Glutamatergic neuron (in vitro differentiated cells): ENCODE measurements at regions not wholly inside any gene's neighbourhood (a gene's known extent, or its start where the extent isn't known, plus 50 kb on each side); places are given as distances from the start of the nearest gene placed in this dataset.

Experiments used
- DNase-seq: peaks from one replicate; pipeline ENCODE4 v3.0.0; 2022
- H3K27ac Mint-ChIP-seq: one replicate; pipeline ENCODE4 v1.8.0; 2020; ENCODE audit warnings: mild to moderate bottlenecking, mixed read lengths, inconsistent platforms; ENCODE audit not compliant: unreplicated experiment
- H3K27me3 Mint-ChIP-seq: one replicate; pipeline ENCODE4 v1.8.0; 2020; ENCODE audit warnings: mild to moderate bottlenecking, moderate library complexity, mixed read lengths, inconsistent platforms; ENCODE audit not compliant: unreplicated experiment
- H3K36me3 Mint-ChIP-seq: one replicate; pipeline ENCODE4 v1.8.0; 2020; ENCODE audit warnings: mild to moderate bottlenecking, mixed read lengths, inconsistent platforms; ENCODE audit not compliant: unreplicated experiment
- H3K4me1 Mint-ChIP-seq: one replicate; pipeline ENCODE4 v1.8.0; 2020; ENCODE audit warnings: mild to moderate bottlenecking, low read depth, mixed read lengths, inconsistent platforms; ENCODE audit not compliant: unreplicated experiment
- H3K4me3 Mint-ChIP-seq: one replicate; pipeline ENCODE4 v1.8.0; 2020; ENCODE audit warnings: mild to moderate bottlenecking, mixed read lengths, inconsistent platforms; ENCODE audit not compliant: unreplicated experiment
- H3K9me3 Mint-ChIP-seq: one replicate; pipeline ENCODE4 v1.8.0; 2020; ENCODE audit warnings: mild to moderate bottlenecking, moderate library complexity, mixed read lengths, inconsistent platforms; ENCODE audit not compliant: unreplicated experiment
- CTCF ChIP-seq: fragments of 200-600 bp; sonication (generic); IDR thresholded peaks from one replicate; pipeline ENCODE4 v1.5.0; 2021; ENCODE audit not compliant: partially characterized antibody, unreplicated experiment

- Mint-ChIP-seq H3K27me3 (no peaks in the 10 kb centered on the region), H3K36me3 (no peaks in the 10 kb centered on the region), H3K4me1 (no peaks in the 10 kb centered on the region), H3K9me3 (peaks cover 1% of the 10 kb centered on the region), H3K27ac (no peak overlapping the region), H3K4me3 (no peak overlapping the region)
- no peak for TF ChIP-seq CTCF
- no peak for DNase-seq
Measured at GRCh38 chr15:38144921-38145320, 107.7 kb upstream of the SPRED1 start.

GRCh38 chr15:38145651-38146111 lies 107.0 kb upstream of the SPRED1 start:
- no peak overlapping the region for H3K27ac Mint-ChIP-seq
- no peak for DNase-seq
- H3K27me3 Mint-ChIP-seq, result no peaks in the 10 kb centered on the region
- no peaks in the 10 kb centered on the region for H3K9me3 Mint-ChIP-seq
- H3K36me3 Mint-ChIP-seq, result no peaks in the 10 kb centered on the region
- no peak overlapping the region for H3K4me3 Mint-ChIP-seq
- no peaks in the 10 kb centered on the region for H3K4me1 Mint-ChIP-seq
- no peak for TF ChIP-seq CTCF

GRCh38 chr15:38147246-38147645 lies 105.4 kb upstream of the SPRED1 start:
- H3K36me3 Mint-ChIP-seq, result no peaks in the 10 kb centered on the region
- no peaks in the 10 kb centered on the region for H3K27me3 Mint-ChIP-seq
- no peak overlapping the region for H3K27ac Mint-ChIP-seq
- DNase-seq, result no peak
- no peaks in the 10 kb centered on the region for H3K4me1 Mint-ChIP-seq
- no peak overlapping the region for H3K4me3 Mint-ChIP-seq
- no peak for TF ChIP-seq CTCF
- H3K9me3 Mint-ChIP-seq, result no peaks in the 10 kb centered on the region

GRCh38 chr15:38148471-38148870 lies 104.2 kb upstream of the SPRED1 start:
- no peak overlapping the region for H3K4me3 Mint-ChIP-seq
- no peak for TF ChIP-seq CTCF
- DNase-seq, result no peak
- no peaks in the 10 kb centered on the region for H3K4me1 Mint-ChIP-seq
- no peaks in the 10 kb centered on the region for H3K27me3 Mint-ChIP-seq
- no peak overlapping the region for H3K27ac Mint-ChIP-seq
- H3K36me3 Mint-ChIP-seq, result no peaks in the 10 kb centered on the region
- no peaks in the 10 kb centered on the region for H3K9me3 Mint-ChIP-seq

GRCh38 chr15:38149315-38149714 lies 103.3 kb upstream of the SPRED1 start:
- H3K4me3 Mint-ChIP-seq, result no peak overlapping the region
- H3K36me3 Mint-ChIP-seq, result no peaks in the 10 kb centered on the region
- no peak overlapping the region for H3K27ac Mint-ChIP-seq
- H3K4me1 Mint-ChIP-seq, result no peaks in the 10 kb centered on the region
- H3K9me3 Mint-ChIP-seq, result no peaks in the 10 kb centered on the region
- DNase-seq, result no peak
- H3K27me3 Mint-ChIP-seq, result no peaks in the 10 kb centered on the region
- TF ChIP-seq CTCF, result no peak
